ENCODE measurements at regions not wholly inside any gene's neighbourhood (a gene's known extent, or its start where the extent isn't known, plus 50 kb on each side); places are given as distances from the start of the nearest gene placed in this dataset.

GRCh38 chr2:83478037-83478436 is 981.0 kb downstream of the SUCLG1 start:
- in situ Hi-C loops (cut with HindIII; ENCODE audit: low sequenced_read_pairs), result no loop called here
- H3K4me3 ChIP-seq (ENCODE audit: low read depth, low read length), result no peak overlapping the region

GRCh38 chr2:83475371-83475770 is 983.7 kb downstream of the SUCLG1 start:
- DNase-seq (ENCODE audit: low read depth, low spot score), result no peak
- TF ChIP-seq CTCF (IDR thresholded peaks at IDR 0.05; ENCODE audit: low read depth, low read length), result no peak
- in situ Hi-C loops (cut with HindIII; ENCODE audit: low sequenced_read_pairs), result no loop called here
- no peak overlapping the region for H3K4me3 ChIP-seq (ENCODE audit: low read depth, low read length)

More at GRCh38 chr2:83478037-83478436, 981.0 kb downstream of the SUCLG1 start:
- no peak for DNase-seq (ENCODE audit: low read depth, low spot score)
- no peak for TF ChIP-seq CTCF (IDR thresholded peaks at IDR 0.05; ENCODE audit: low read depth, low read length)

GRCh38 chr2:83471655-83472054 is 987.4 kb downstream of the SUCLG1 start:
- TF ChIP-seq CTCF (IDR thresholded peaks at IDR 0.05; ENCODE audit: low read depth, low read length), result no peak
- in situ Hi-C loops (cut with HindIII; ENCODE audit: low sequenced_read_pairs), result no loop called here
- H3K4me3 ChIP-seq (ENCODE audit: low read depth, low read length), result no peak overlapping the region
- DNase-seq (ENCODE audit: low read depth, low spot score), result no peak

- in situ Hi-C loops (cut with HindIII; ENCODE audit: low sequenced_read_pairs), result no loop called here
- no peak overlapping the region for H3K4me3 ChIP-seq (ENCODE audit: low read depth, low read length)
- DNase-seq (ENCODE audit: low read depth, low spot score), result no peak
- TF ChIP-seq CTCF (IDR thresholded peaks at IDR 0.05; ENCODE audit: low read depth, low read length), result no peak
Measured at GRCh38 chr2:83470928-83471327, 988.2 kb downstream of the SUCLG1 start.

- TF ChIP-seq CTCF (IDR thresholded peaks at IDR 0.05; ENCODE audit: low read depth, low read length), result no peak
- no peak overlapping the region for H3K4me3 ChIP-seq (ENCODE audit: low read depth, low read length)
- DNase-seq (ENCODE audit: low read depth, low spot score), result no peak
- in situ Hi-C loops (cut with HindIII; ENCODE audit: low sequenced_read_pairs), result no loop called here
Measured at GRCh38 chr2:83464444-83464843, 994.6 kb downstream of the SUCLG1 start.

- in situ Hi-C loops (cut with HindIII; ENCODE audit: low sequenced_read_pairs), result no loop called here
- no peak for TF ChIP-seq CTCF (IDR thresholded peaks at IDR 0.05; ENCODE audit: low read depth, low read length)
- H3K4me3 ChIP-seq (ENCODE audit: low read depth, low read length), result no peak overlapping the region
- no peak for DNase-seq (ENCODE audit: low read depth, low spot score)
Measured at GRCh38 chr2:83462881-83463280, 996.2 kb downstream of the SUCLG1 start.

- in situ Hi-C loops (cut with HindIII; ENCODE audit: low sequenced_read_pairs), result no loop called here
- no peak for TF ChIP-seq CTCF (IDR thresholded peaks at IDR 0.05; ENCODE audit: low read depth, low read length)
- no peak for DNase-seq (ENCODE audit: low read depth, low spot score)
- H3K4me3 ChIP-seq (ENCODE audit: low read depth, low read length), result no peak overlapping the region
Measured at GRCh38 chr2:83461135-83461534, 997.9 kb downstream of the SUCLG1 start.

Data from astrocyte of the spinal cord (primary cell).